ENCODE measurements at regions not wholly inside any gene's neighbourhood (a gene's known extent, or its start where the extent isn't known, plus 50 kb on each side); places are given as distances from the start of the nearest gene placed in this dataset. TPM values are rescaled to one million over a fixed set of nuclear protein-coding genes. Genes with fewer than 3 reads are reported as not detected.

DNA sequence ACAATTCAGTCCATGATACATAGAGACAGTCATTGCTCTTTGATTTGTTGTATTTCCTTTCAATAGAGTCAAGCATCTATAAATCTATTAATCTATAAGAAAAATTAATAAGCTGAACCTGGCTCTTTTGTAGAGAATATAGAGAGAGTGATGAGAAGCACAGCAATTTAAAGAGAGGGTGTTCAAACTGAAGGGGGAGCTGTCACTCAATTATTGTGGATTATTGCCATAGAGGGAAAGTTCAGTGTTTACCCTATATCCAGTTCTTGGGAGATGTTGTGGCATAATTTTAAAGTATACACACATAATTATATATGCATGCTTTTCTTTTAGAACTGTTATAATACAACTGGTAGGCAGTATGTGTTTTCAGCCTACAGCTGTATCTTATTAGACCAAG, 1469.0 kb upstream of the PABPC4L start:
- FAIRE-seq: no peak
- DNase-seq (ENCODE audit: low spot score in 2 of 2): no peak

Small RNAs in the stretch of these regions (small RNA-seq; reads per million reads assigned to genes)
- gene RNU1-89P: 0.20 reads per million
- not detected for gene SERF1AP1
